IPS-NIHi11 (cell line): ENCODE measurements at regions not wholly inside any gene's neighbourhood (a gene's known extent, or its start where the extent isn't known, plus 50 kb on each side); places are given as distances from the start of the nearest gene placed in this dataset.
"Not testable (repeated sequence)": the region's sequence is repeated elsewhere in the genome, so short reads cannot be mapped to it uniquely, and the experiment has no call there.

Experiments
- DNase-seq: peaks from one replicate; pipeline ENCODE4 v3.0.0; 2012; ENCODE audit warnings: mixed read lengths, low spot score

- DNase-seq, result no peak
Measured at GRCh38 chr6:37580176-37580955, 80.7 kb upstream of the CCDC167 start.

- no peak for DNase-seq
Measured at GRCh38 chr6:37579444-37580067, 79.9 kb upstream of the CCDC167 start.

GRCh38 chr6:37578104-37578503 lies 78.4 kb upstream of the CCDC167 start:
- no peak for DNase-seq

GRCh38 chr6:37576336-37576737 lies 76.6 kb upstream of the CCDC167 start:
- DNase-seq, result no peak

GRCh38 chr6:37575221-37575620 lies 75.5 kb upstream of the CCDC167 start:
- DNase-seq, result no peak

- no peak for DNase-seq
Measured at GRCh38 chr6:37572334-37572733, 72.6 kb upstream of the CCDC167 start.

GRCh38 chr6:37570482-37571133 lies 70.9 kb upstream of the CCDC167 start:
- peak; percentile 70 for DNase-seq

- DNase-seq, result no peak
Measured at GRCh38 chr6:37569743-37570481, 70.2 kb upstream of the CCDC167 start.

GRCh38 chr6:37569317-37569716 lies 69.6 kb upstream of the CCDC167 start:
- no peak for DNase-seq

GRCh38 chr6:37566950-37567349 lies 67.3 kb upstream of the CCDC167 start:
- no peak for DNase-seq

GRCh38 chr6:37566111-37566949 lies 66.6 kb upstream of the CCDC167 start:
- peak; percentile 93 for DNase-seq

- DNase-seq, result peak; percentile 78
Measured at GRCh38 chr6:37565267-37566110, 65.8 kb upstream of the CCDC167 start.

GRCh38 chr6:37562926-37563288 lies 63.2 kb upstream of the CCDC167 start:
- not testable (repeated sequence) for DNase-seq

GRCh38 chr6:37561361-37561760 lies 61.7 kb upstream of the CCDC167 start:
- DNase-seq, result no peak

GRCh38 chr6:37560737-37561103 lies 61.0 kb upstream of the CCDC167 start:
- no peak for DNase-seq

- no peak for DNase-seq
Measured at GRCh38 chr6:37559501-37559900, 59.8 kb upstream of the CCDC167 start.

GRCh38 chr6:37559050-37559449 lies 59.4 kb upstream of the CCDC167 start:
- no peak for DNase-seq

GRCh38 chr6:37558646-37559045 lies 59.0 kb upstream of the CCDC167 start:
- no peak for DNase-seq

GRCh38 chr6:37558168-37558567 lies 58.5 kb upstream of the CCDC167 start:
- DNase-seq, result no peak

- no peak for DNase-seq
Measured at GRCh38 chr6:37557645-37558114, 58.0 kb upstream of the CCDC167 start.
